Trophoblast cell (in vitro differentiated cells and primary cell): ENCODE measurements at regions not wholly inside any gene's neighbourhood (a gene's known extent, or its start where the extent isn't known, plus 50 kb on each side); places are given as distances from the start of the nearest gene placed in this dataset.

Source experiments
- DNase-seq, 2 donors: peaks; one replicate each; pipeline ENCODE4 v3.0.0-alpha.2; 2016
- H2AFZ ChIP-seq: 2 replicates; pipeline ENCODE4 v1.6.1; 2013; ENCODE audit warnings: low read length, moderate library complexity, mild to moderate bottlenecking; ENCODE audit not compliant: insufficient read depth, poor library complexity
- H2AK5ac ChIP-seq: 2 replicates; pipeline ENCODE4 v1.6.1; 2013; ENCODE audit warnings: mild to moderate bottlenecking, low read length
- H2BK120ac ChIP-seq: 2 replicates; pipeline ENCODE4 v1.6.1; 2013; ENCODE audit warnings: low read length, mild to moderate bottlenecking, moderate library complexity; ENCODE audit not compliant: insufficient read depth, poor library complexity
- H2BK12ac ChIP-seq: 2 replicates; pipeline ENCODE4 v1.6.1; 2013; ENCODE audit warnings: mild to moderate bottlenecking, low read length, moderate library complexity
- H2BK5ac ChIP-seq: 2 replicates; pipeline ENCODE4 v1.6.1; 2013; ENCODE audit warnings: low read length, low read depth, moderate library complexity, mild to moderate bottlenecking; ENCODE audit not compliant: poor library complexity
- H3K14ac ChIP-seq: 2 replicates; pipeline ENCODE4 v1.6.1; 2013; ENCODE audit warnings: mild to moderate bottlenecking, low read length
- H3K18ac ChIP-seq: 2 replicates; pipeline ENCODE4 v1.6.1; 2013; ENCODE audit warnings: mild to moderate bottlenecking, low read length
- H3K23ac ChIP-seq: 2 replicates; pipeline ENCODE4 v1.6.1; 2013; ENCODE audit warnings: low read length
- H3K27ac ChIP-seq: 2 replicates; pipeline ENCODE4 v1.5.1; 2013; ENCODE audit warnings: low read depth, mild to moderate bottlenecking, inconsistent platforms, low read length, moderate library complexity
- H3K27me3 ChIP-seq: 2 replicates; pipeline ENCODE4 v1.6.1; 2013; ENCODE audit warnings: inconsistent platforms, mild to moderate bottlenecking, low read length, moderate library complexity; ENCODE audit not compliant: insufficient read depth
- H3K36me3 ChIP-seq, 2 experiments: 1 replicate in 1 of 2; 2 replicates in 1 of 2; pipeline ENCODE4 v1.6.1; 2013; ENCODE audit warnings: low read length in 2 of 2, mild to moderate bottlenecking in 2 of 2, moderate library complexity in 1 of 2; ENCODE audit not compliant: insufficient read depth in 2 of 2, control insufficient read depth in 1 of 2
- H3K4ac ChIP-seq: 2 replicates; pipeline ENCODE4 v1.6.1; 2013; ENCODE audit warnings: low read depth, mild to moderate bottlenecking, low read length, moderate library complexity
- H3K4me1 ChIP-seq, 2 experiments: 1 replicate in 1 of 2; 2 replicates in 1 of 2; pipeline ENCODE4 v1.6.1; 2013; ENCODE audit warnings: low read length in 2 of 2, mild to moderate bottlenecking in 2 of 2, moderate library complexity in 1 of 2; ENCODE audit not compliant: insufficient read depth in 2 of 2, control insufficient read depth in 1 of 2
- H3K4me2 ChIP-seq: 2 replicates; pipeline ENCODE4 v1.6.1; 2013; ENCODE audit warnings: inconsistent platforms, mild to moderate bottlenecking, low read length, moderate library complexity
- H3K4me3 ChIP-seq: 2 replicates; pipeline ENCODE4 v1.5.1; 2013; ENCODE audit warnings: mild to moderate bottlenecking, low read depth, low read length, inconsistent platforms
- H3K79me1 ChIP-seq: one replicate; pipeline ENCODE4 v1.6.1; 2013; ENCODE audit warnings: low read length
- H3K79me2 ChIP-seq: 2 replicates; pipeline ENCODE4 v1.6.1; 2013; ENCODE audit warnings: low read length, mild to moderate bottlenecking; ENCODE audit not compliant: control insufficient read depth, insufficient read depth, poor library complexity
- H3K9ac ChIP-seq: 2 replicates; pipeline ENCODE4 v1.6.1; 2013; ENCODE audit warnings: mild to moderate bottlenecking, low read length
- H3K9me3 ChIP-seq: 2 replicates; pipeline ENCODE4 v1.6.1; 2013; ENCODE audit warnings: low read depth, mild to moderate bottlenecking, control low read depth, inconsistent platforms, low read length; ENCODE audit not compliant: insufficient read depth
- H4K12ac ChIP-seq: 2 replicates; pipeline ENCODE4 v1.6.1; 2013; ENCODE audit warnings: low read depth, mild to moderate bottlenecking, low read length, moderate library complexity
- H4K8ac ChIP-seq: 2 replicates; pipeline ENCODE4 v1.6.1; 2013; ENCODE audit warnings: low read depth, mild to moderate bottlenecking, low read length, moderate library complexity
- H4K91ac ChIP-seq: one replicate; pipeline ENCODE4 v1.6.1; 2013; ENCODE audit warnings: low read depth, mild to moderate bottlenecking, low read length, moderate library complexity
- WGBS: extraction: QIAGEN DNeasy Blood & Tissue Kit; methylation state at CpG from one replicate; pipeline ENCODE4 v1.1.7; 2013; ENCODE audit warnings: missing lambda C conversion rate; ENCODE audit not compliant: insufficient read length, insufficient coverage; ENCODE audit errors: extremely low coverage; 5-methylcytosine and 5-hydroxymethylcytosine counted together

DNA sequence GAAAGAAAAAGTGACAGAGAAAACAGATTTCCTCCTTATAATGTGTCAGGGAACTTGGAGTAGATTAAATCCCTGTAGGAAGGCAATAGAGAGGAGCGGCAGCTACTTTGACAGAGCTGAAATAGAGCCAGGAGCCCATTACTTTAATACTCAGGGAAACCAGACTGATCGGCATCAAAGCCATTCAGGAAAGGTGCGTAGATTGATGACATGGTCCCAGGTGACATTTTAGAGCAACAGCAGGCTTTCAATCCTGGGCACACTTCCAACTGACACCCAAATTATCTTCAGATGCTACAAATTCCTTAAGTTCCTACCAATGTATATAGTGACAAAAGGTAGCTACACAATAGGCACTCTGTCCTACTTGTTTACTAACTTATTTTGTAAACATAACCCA is 821.5 kb downstream of the CDH8 start:
- no peaks in the 10 kb centered on the region for H3K9me3 ChIP-seq
- no CpG with 5 or more reads among the region's 3 CpGs for WGBS
- H2AK5ac ChIP-seq: no peak overlapping the region

DNA sequence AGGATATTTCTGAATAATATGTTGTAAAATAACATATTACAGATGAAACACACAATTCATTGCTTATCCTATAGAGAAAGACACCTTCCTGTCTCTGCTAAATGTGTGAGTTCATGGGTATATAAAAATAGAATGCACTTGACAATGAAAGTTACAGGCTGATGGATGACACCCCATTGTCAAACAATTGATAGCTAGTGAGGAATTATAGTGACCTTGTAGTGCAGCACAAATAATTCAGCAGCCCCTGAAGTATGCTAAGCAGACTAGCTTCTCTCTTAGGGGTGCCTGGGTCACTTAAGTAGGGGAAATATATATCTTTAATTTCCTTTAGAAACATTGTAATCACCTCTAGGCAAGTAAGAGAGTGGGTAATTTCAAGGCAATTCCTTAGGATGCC is 826.2 kb downstream of the CDH8 start:
- H2BK120ac ChIP-seq: no peak overlapping the region
- no peak overlapping the region for H3K14ac ChIP-seq
- no peak overlapping the region for H2AFZ ChIP-seq
- H3K23ac ChIP-seq: no peak overlapping the region
- no peak overlapping the region for H2BK5ac ChIP-seq
- DNase-seq: no peak
- no peaks in the 10 kb centered on the region for H3K79me1 ChIP-seq
- no peak overlapping the region for H3K4ac ChIP-seq
- no peak overlapping the region for H4K91ac ChIP-seq
- H3K9me3 ChIP-seq: no peaks in the 10 kb centered on the region
- H3K4me1 ChIP-seq: peaks cover 0 to 4% of the 10 kb centered on the region in 2 experiments
- H4K12ac ChIP-seq: no peak overlapping the region
- no peak overlapping the region for H3K18ac ChIP-seq
- H3K4me2 ChIP-seq: no peak overlapping the region
- H3K27me3 ChIP-seq: no peaks in the 10 kb centered on the region
- H3K9ac ChIP-seq: no peak overlapping the region
- no peak overlapping the region for H3K27ac ChIP-seq
- H3K79me2 ChIP-seq: no peaks in the 10 kb centered on the region
- no peaks in the 10 kb centered on the region for H3K36me3 ChIP-seq
- no peak overlapping the region for H2AK5ac ChIP-seq
- no peak overlapping the region for H4K8ac ChIP-seq
- H3K4me3 ChIP-seq: no peak overlapping the region
- no peak overlapping the region for H2BK12ac ChIP-seq

More for the DNA sequence above, 821.5 kb downstream of the CDH8 start:
- no peaks in the 10 kb centered on the region for H3K79me2 ChIP-seq
- no peak overlapping the region for H3K14ac ChIP-seq
- H3K4ac ChIP-seq: no peak overlapping the region
- H3K4me3 ChIP-seq: no peak overlapping the region
- H3K79me1 ChIP-seq: no peaks in the 10 kb centered on the region
- no peak overlapping the region for H2BK120ac ChIP-seq
- no peak overlapping the region for H3K18ac ChIP-seq
- H2AFZ ChIP-seq: no peak overlapping the region
- no peak overlapping the region for H3K4me2 ChIP-seq
- no peak overlapping the region for H4K8ac ChIP-seq
- H3K27me3 ChIP-seq: no peaks in the 10 kb centered on the region
- no peak overlapping the region for H3K9ac ChIP-seq
- H4K91ac ChIP-seq: no peak overlapping the region
- no peak overlapping the region for H2BK12ac ChIP-seq
- H2BK5ac ChIP-seq: no peak overlapping the region
- no peak for DNase-seq
- H3K36me3 ChIP-seq: no peaks in the 10 kb centered on the region
- H4K12ac ChIP-seq: no peak overlapping the region
- H3K23ac ChIP-seq: no peak overlapping the region
- peaks cover 0 to 4% of the 10 kb centered on the region in 2 experiments for H3K4me1 ChIP-seq
- no peak overlapping the region for H3K27ac ChIP-seq

DNA sequence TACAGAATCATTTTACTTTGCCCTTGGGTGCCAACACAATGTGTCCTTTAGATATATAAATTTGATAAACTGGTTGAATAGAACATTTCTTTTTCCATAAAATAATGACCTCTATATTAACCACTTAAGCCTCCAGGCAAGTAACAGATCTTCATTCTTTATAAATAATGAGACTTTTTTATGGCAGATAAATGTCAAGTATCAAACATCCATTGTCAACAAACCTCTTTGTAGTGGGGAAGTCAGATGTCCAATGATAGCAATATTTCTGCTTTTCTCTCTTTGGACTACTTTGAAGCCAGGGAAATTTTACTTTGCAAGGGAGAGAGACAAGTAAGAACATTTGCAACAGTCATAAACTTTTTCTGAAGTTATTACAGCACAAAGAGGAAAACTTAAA is 841.2 kb downstream of the CDH8 start:
- Histone ChIP-seq H3K18ac (no peak overlapping the region), H2AK5ac (no peak overlapping the region), H3K27ac (no peak overlapping the region), H4K91ac (no peak overlapping the region), H3K9me3 (no peaks in the 10 kb centered on the region), H3K4me2 (no peak overlapping the region), H3K79me1 (no peaks in the 10 kb centered on the region), H2BK120ac (no peak overlapping the region), H3K23ac (no peak overlapping the region), H3K4me3 (no peak overlapping the region), H3K27me3 (no peaks in the 10 kb centered on the region), H3K36me3 (no peaks in the 10 kb centered on the region), H3K14ac (no peak overlapping the region), H3K9ac (no peak overlapping the region), H2BK5ac (no peak overlapping the region), H4K8ac (no peak overlapping the region), H3K79me2 (no peaks in the 10 kb centered on the region), H3K4ac (no peak overlapping the region), H2BK12ac (no peak overlapping the region), H3K4me1 (no peaks in the 10 kb centered on the region), H4K12ac (no peak overlapping the region), H2AFZ (no peak overlapping the region)
- no peak for DNase-seq

DNA sequence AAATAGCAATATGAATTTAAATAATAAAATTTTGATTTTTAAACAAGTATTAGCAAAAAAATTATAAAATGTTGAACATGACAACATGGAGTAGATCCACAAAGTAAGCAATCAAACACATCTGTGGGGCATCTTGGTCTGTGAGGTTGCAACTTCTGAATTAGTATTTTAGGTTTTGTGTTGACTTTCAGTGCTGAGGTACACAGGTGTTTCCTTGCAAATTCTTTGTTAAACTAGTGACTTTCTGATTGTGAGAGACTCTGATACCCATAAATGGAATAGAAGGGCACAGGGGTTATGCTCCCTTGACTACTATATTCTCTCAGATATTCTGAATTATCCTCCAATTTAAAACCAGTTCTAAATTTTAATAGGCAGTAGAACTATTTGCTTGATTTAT is 841.7 kb downstream of the CDH8 start:
- Histone ChIP-seq H2AFZ (no peak overlapping the region), H3K9me3 (no peaks in the 10 kb centered on the region)

DNA sequence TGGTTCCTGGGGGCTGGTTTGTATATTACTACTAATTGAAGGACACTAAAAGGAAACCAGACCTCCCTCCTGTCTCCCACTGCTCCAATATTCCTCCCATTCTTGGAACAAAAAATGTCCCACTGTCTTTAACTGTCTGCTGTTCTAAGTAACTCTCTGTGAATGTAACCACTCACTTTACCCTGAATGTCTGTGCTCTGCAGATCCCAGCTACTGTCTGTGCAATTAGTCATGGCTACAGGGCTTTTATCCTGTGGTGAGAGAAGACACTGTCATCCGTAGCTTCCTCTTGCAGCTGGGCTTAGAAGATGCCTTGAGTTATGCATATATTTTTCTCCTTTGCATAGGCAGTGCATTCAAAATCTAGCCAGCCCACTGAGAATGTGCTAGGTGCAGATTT is 853.8 kb downstream of the CDH8 start:
- Histone ChIP-seq H3K23ac (no peak overlapping the region), H3K4ac (no peak overlapping the region), H2AFZ (no peak overlapping the region), H4K12ac (no peak overlapping the region), H2BK12ac (no peak overlapping the region), H2AK5ac (no peak overlapping the region), H3K9ac (no peak overlapping the region), H3K4me3 (no peak overlapping the region), H3K27me3 (no peaks in the 10 kb centered on the region), H3K18ac (no peak overlapping the region), H3K4me2 (peak overlapping the region; percentile 6), H3K9me3 (no peaks in the 10 kb centered on the region), H2BK5ac (no peak overlapping the region), H4K91ac (no peak overlapping the region), H2BK120ac (no peak overlapping the region), H3K36me3 (no peaks in the 10 kb centered on the region), H3K27ac (peak overlapping the region; percentile 38), H3K79me2 (no peaks in the 10 kb centered on the region), H3K14ac (no peak overlapping the region), H4K8ac (no peak overlapping the region), H3K4me1 (no peaks in the 10 kb centered on the region), H3K79me1 (peaks cover 2% of the 10 kb centered on the region)
- no peak for DNase-seq
- WGBS: no CpG with 5 or more reads among the region's 1 CpG

More for the DNA sequence above, 841.7 kb downstream of the CDH8 start:
- DNase-seq: no peak
- Histone ChIP-seq H3K79me2 (no peaks in the 10 kb centered on the region), H2BK12ac (no peak overlapping the region), H3K9ac (no peak overlapping the region), H3K14ac (no peak overlapping the region), H2BK120ac (no peak overlapping the region), H3K4me3 (no peak overlapping the region), H4K12ac (no peak overlapping the region), H3K79me1 (no peaks in the 10 kb centered on the region), H4K91ac (no peak overlapping the region), H3K18ac (no peak overlapping the region), H3K36me3 (no peaks in the 10 kb centered on the region), H3K4me1 (no peaks in the 10 kb centered on the region), H3K4ac (no peak overlapping the region), H4K8ac (no peak overlapping the region), H3K27me3 (no peaks in the 10 kb centered on the region), H3K4me2 (no peak overlapping the region), H3K23ac (no peak overlapping the region), H3K27ac (no peak overlapping the region), H2BK5ac (no peak overlapping the region), H2AK5ac (no peak overlapping the region)
